ENCODE measurements at regions not wholly inside any gene's neighbourhood (a gene's known extent, or its start where the extent isn't known, plus 50 kb on each side); places are given as distances from the start of the nearest gene placed in this dataset.

DNA sequence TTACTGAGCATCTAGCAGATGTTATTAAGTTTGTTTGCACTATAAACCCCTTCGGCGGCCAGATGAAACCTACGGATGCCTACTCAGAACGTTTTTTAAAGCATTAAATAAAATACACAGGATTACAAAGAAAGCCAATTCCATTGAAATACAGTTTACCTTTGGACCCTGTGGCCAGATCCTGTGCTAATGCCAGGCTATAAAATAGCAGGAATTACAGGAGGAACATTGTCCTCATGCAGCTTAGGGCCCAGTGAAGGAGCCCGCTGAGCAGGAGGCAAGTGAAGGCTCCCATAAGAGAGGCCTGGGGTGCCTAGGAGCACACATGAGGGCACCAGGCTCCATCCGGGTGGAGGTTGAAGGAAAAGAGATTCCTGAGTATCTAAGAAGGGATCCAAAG lies 310.4 kb downstream of the MTX2 start:
- H3K27ac Mint-ChIP-seq (ENCODE audit: unreplicated experiment) = no peak overlapping the region
- H3K4me3 Mint-ChIP-seq = no peak overlapping the region
- H3K27me3 Mint-ChIP-seq (ENCODE audit: low read depth) = peaks cover 31% of the 10 kb centered on the region
- no peak for DNase-seq (ENCODE audit: low read depth, low spot score)
- H3K4me1 Mint-ChIP-seq = peaks cover 4% of the 10 kb centered on the region
- no peaks in the 10 kb centered on the region for H3K36me3 Mint-ChIP-seq (ENCODE audit: low read depth)
- TF ChIP-seq, protein P1, sequence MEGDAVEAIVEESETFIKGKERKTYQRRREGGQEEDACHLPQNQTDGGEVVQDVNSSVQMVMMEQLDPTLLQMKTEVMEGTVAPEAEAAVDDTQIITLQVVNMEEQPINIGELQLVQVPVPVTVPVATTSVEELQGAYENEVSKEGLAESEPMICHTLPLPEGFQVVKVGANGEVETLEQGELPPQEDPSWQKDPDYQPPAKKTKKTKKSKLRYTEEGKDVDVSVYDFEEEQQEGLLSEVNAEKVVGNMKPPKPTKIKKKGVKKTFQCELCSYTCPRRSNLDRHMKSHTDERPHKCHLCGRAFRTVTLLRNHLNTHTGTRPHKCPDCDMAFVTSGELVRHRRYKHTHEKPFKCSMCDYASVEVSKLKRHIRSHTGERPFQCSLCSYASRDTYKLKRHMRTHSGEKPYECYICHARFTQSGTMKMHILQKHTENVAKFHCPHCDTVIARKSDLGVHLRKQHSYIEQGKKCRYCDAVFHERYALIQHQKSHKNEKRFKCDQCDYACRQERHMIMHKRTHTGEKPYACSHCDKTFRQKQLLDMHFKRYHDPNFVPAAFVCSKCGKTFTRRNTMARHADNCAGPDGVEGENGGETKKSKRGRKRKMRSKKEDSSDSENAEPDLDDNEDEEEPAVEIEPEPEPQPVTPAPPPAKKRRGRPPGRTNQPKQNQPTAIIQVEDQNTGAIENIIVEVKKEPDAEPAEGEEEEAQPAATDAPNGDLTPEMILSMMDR (conservative IDR thresholded peaks at IDR 0.05) = no peak
- peaks cover 4% of the 10 kb centered on the region for H3K9me3 Mint-ChIP-seq

DNA sequence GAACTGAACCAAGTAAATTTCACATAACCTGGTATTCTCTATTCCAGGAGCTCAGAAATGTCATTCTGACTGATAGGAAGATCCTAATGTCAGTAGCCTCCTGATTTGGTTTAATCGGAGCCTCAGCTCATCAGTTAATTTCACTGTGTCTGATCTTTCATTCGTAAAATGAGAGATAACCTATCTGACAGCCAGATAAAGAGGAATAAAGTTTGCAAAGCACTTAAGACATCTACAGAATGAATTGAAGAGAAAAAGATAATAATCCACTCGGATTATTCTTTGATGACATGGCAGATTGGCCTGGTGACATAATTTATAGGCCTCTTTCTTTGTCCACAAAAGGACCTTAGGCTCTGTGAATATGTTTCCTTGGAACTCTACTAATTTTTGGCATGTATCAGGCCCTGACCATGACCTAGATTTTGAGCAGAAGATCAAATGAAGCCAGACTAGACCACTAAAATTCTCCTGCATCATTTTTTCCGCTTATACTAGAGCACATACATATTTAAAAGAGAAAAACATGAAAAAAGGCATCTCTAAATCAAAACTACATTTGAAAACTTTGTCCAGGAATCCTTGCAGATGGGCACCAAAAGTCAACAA lies 312.4 kb downstream of the MTX2 start:
- TF ChIP-seq, protein P1 (conservative IDR thresholded peaks at IDR 0.05) = no peak
- Mint-ChIP-seq H3K27me3 (ENCODE audit: low read depth) (peaks cover 37% of the 10 kb centered on the region), H3K36me3 (ENCODE audit: low read depth) (no peaks in the 10 kb centered on the region), H3K4me1 (peaks cover 12% of the 10 kb centered on the region), H3K9me3 (peaks cover 4% of the 10 kb centered on the region), H3K4me3 (no peak overlapping the region), H3K27ac (ENCODE audit: unreplicated experiment) (no peak overlapping the region)
- DNase-seq (ENCODE audit: low read depth, low spot score) = no peak

DNA sequence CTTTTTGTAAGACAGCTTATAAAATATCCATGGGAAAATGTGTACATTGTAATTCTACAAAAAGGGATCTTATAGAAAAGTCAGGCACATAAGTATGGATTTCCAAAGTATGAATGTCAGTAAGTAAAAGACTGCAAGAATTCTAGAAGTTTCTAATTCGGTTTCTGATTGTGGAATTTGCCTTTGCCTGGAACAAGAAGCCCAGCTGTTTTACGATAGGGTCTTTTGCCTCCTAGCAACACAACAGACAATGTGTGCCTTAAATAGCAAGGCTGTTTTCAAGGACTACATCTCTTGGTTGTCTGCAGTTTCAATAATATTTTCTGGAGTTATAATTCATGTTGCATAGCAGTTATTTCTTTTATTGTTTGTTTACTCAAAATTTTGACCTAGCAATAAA lies 312.9 kb downstream of the MTX2 start:
- H3K27me3 Mint-ChIP-seq (ENCODE audit: low read depth) = peaks cover 36% of the 10 kb centered on the region
- H3K36me3 Mint-ChIP-seq (ENCODE audit: low read depth) = no peaks in the 10 kb centered on the region

DNA sequence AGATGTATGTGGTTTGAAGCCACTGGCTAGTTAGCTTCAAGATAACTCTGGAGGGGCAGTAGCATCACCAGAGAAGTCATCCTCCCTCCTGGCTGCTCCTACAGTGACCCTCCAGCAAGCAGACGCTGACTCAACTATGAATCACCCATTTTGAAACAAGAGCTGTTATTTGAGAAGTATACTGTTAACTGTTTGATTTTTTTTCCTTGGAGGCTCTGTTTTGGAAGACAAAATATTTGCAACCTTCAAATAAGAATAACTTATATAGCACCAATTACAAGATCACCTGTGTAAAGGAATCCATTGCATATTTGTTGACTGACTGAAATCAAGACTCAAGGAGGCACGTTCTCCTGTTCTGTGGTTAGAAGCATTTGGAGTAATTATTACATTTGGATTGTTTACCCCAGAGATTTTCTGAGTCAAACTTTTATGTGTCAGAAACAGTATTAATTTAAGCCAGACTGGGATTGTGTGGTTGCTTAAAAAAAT lies 313.8 kb downstream of the MTX2 start:
- Mint-ChIP-seq H3K36me3 (ENCODE audit: low read depth) (no peaks in the 10 kb centered on the region), H3K4me1 (peaks cover 12% of the 10 kb centered on the region), H3K27me3 (ENCODE audit: low read depth) (peaks cover 30% of the 10 kb centered on the region), H3K9me3 (no peaks in the 10 kb centered on the region), H3K4me3 (no peak overlapping the region), H3K27ac (ENCODE audit: unreplicated experiment) (no peak overlapping the region)
- DNase-seq (ENCODE audit: low read depth, low spot score) = no peak
- TF ChIP-seq, protein P1 (conservative IDR thresholded peaks at IDR 0.05) = no peak

More for the DNA sequence above, 312.9 kb downstream of the MTX2 start:
- Mint-ChIP-seq H3K4me1 (peaks cover 12% of the 10 kb centered on the region), H3K4me3 (no peak overlapping the region), H3K9me3 (peaks cover 4% of the 10 kb centered on the region), H3K27ac (ENCODE audit: unreplicated experiment) (no peak overlapping the region)
- TF ChIP-seq, protein P1 (conservative IDR thresholded peaks at IDR 0.05) = no peak
- DNase-seq (ENCODE audit: low read depth, low spot score) = no peak

DNA sequence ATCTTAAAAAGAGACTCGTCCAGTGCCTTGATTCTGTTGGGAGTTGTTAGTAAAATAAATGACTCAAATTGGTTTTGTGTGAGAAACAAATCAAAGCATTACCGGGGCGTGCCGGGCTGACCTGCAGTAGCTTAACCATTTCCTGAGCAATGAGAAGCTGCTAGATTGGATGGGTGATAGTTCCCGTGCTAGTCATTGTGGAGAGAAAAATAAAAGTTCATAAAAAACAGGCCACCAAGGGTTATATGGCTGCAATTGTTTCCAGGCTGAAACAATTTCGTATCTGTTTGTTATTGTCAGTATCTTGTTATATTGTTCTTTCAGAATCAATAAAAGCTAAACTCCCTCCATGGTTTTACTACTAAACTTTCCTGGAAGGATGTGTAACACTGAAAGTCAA lies 314.4 kb downstream of the MTX2 start:
- Mint-ChIP-seq H3K36me3 (ENCODE audit: low read depth) (no peaks in the 10 kb centered on the region), H3K9me3 (no peaks in the 10 kb centered on the region), H3K4me1 (peaks cover 12% of the 10 kb centered on the region), H3K27me3 (ENCODE audit: low read depth) (peaks cover 33% of the 10 kb centered on the region), H3K27ac (ENCODE audit: unreplicated experiment) (no peak overlapping the region), H3K4me3 (no peak overlapping the region)
- no peak for DNase-seq (ENCODE audit: low read depth, low spot score)
- TF ChIP-seq, protein P1 (conservative IDR thresholded peaks at IDR 0.05) = no peak

Measured in neural crest cell (in vitro differentiated cells).